ENCODE measurements at regions not wholly inside any gene's neighbourhood (a gene's known extent, or its start where the extent isn't known, plus 50 kb on each side); places are given as distances from the start of the nearest gene placed in this dataset.

DNA sequence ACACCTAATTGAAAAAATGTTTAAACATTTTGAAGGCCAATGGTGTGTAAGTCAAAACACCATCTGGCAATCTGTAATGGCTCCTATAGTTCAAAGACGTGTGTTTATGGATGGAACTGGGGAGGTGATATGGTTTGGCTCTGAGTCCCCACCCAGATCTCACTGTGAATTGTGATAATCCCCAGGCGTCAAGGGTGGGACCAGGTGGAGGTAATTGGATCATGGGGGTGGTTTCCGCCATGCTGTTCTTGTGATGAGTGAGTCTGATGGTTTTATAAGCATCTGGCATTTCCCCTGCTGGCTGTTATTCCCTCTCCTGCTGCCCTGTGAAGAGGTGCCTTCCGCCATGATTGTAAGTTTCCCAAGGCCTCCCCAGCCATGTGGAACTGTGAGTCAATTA, 52.2 kb downstream of the ADRA2C start:
- H3K4me3 Mint-ChIP-seq = no peak overlapping the region
- no peak overlapping the region for H3K27ac Mint-ChIP-seq
- H3K27me3 Mint-ChIP-seq = peaks cover 8 to 13% of the 10 kb centered on the region in 2 donors
- no peak for DNase-seq
- H3K36me3 Mint-ChIP-seq = no peaks in the 10 kb centered on the region
- no peak for ATAC-seq (replicated peaks)
- H3K9me3 Mint-ChIP-seq = peaks cover 0 to 6% of the 10 kb centered on the region in 2 donors
- no peaks in the 10 kb centered on the region for H3K4me1 Mint-ChIP-seq

DNA sequence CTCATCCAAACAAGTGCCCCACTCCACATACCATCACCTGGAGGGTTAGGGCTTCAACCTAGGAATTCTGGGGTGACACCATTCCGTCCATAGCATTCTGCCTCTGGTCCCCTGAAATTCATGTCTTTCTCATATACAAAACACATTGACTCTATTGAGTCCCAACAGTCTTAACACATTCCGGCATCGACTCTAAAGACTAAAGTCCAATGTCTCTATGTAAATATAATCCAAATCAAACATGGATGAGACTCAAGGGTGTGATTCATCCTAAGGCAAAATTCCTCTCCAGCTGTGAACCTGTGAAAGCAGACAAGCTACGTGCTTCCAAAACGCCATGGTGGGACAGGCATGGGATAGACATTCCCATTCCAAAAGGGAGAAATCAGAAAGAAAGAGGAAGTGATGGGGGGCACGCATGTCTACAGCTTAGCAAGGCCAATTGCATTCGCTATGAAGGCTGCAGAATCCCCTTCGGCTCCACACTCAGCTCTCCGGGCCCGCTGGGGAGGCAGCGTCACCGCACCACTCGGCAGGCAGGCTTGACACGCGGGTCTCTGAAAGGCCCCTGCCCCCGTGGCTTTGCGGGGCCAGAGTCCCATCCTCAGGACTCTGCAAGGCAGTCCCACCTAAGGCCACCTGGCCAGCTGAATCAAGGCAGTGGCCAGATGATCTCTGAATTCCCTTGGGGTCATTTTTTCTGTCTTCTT, 53.2 kb downstream of the ADRA2C start:
- Mint-ChIP-seq H3K9me3 (peaks cover 0 to 6% of the 10 kb centered on the region in 2 donors), H3K36me3 (no peaks in the 10 kb centered on the region), H3K27me3 (peaks cover 8 to 13% of the 10 kb centered on the region in 2 donors), H3K4me1 (no peaks in the 10 kb centered on the region), H3K27ac (no peak overlapping the region), H3K4me3 (no peak overlapping the region)
- no peak for DNase-seq
- no peak for ATAC-seq (replicated peaks)

DNA sequence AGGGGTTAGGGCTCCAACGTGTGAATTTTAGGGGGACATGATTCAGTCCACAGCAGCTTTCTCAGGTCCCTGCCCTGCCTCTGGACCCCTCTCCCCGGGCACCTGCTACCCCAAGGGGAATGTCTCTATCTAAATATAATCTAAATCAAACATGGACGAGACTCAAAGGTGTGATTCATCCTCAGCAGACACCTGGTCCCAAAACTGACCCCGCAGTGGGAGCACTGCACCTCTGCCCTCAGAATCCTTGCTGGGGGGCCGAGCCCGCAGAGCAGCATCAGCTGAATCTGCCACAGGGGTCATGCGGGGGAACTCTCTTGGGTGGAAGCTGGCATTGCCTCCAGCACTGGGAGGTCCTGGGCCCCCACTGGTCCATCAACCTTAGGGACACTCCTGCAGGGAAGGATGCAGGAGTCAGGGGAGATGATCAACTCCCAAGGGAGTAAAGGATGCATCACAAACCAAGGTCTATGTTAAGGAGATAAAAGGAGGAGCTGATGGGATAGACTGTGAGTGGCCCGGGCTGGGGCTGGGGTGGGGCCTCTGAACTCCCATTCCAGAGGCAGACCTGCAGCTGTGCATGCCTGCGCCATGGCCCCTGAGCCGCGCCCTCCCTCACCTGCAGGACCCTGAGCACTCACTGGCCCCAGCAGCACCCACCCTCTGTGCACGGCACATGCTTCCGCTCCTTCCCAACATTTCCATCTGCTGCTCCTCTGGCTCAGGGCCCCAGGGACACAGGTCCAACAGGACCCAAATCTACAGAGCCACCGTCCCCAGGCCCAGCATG, 54.0 kb downstream of the ADRA2C start:
- H3K27me3 Mint-ChIP-seq = peaks cover 8 to 13% of the 10 kb centered on the region in 2 donors
- ATAC-seq (replicated peaks) = no peak
- H3K36me3 Mint-ChIP-seq = no peaks in the 10 kb centered on the region
- no peaks in the 10 kb centered on the region for H3K4me1 Mint-ChIP-seq
- H3K4me3 Mint-ChIP-seq = no peak overlapping the region
- DNase-seq = no peak
- peaks cover 0 to 6% of the 10 kb centered on the region in 2 donors for H3K9me3 Mint-ChIP-seq
- no peak overlapping the region for H3K27ac Mint-ChIP-seq

DNA sequence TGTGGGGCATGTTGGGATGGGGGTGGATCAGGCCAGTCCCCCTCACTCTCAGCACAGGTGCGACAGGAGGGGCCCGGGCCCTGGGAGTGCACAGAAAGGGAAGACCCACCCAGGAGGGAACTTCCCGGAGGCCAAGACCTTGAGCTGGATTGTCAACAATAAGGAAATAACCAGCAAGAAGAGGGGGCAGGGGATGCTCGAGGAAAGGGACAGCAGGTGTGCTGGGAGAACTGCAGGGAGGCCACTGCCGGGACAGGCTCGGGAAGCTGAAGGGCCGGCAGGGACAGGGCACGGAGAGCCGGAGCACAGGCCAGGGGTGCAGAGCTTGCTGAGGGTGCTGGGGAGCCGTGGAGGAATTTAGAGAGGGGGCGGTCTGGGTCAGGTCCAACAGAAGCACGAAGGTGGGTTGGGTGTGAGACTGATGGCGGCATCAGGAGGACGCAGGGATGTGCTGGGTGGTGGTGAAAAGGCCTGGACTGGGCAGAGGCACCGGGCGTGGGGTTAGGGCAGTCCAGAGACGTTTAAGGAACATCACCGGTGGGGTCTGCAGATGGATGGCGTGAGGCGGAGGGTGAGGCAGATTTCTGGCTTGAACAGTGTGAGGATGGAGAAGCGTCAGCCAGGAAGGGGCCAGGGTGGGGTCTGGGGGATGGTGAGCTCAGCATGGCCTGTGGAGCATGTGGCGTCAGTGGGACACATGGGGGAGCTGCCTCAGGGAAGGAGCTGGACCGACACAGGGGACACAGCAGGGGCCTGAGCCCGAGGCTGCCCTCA, 54.8 kb downstream of the ADRA2C start:
- H3K4me3 Mint-ChIP-seq = no peak overlapping the region
- no peak for DNase-seq
- H3K27me3 Mint-ChIP-seq = peaks cover 8 to 13% of the 10 kb centered on the region in 2 donors
- peaks cover 0 to 6% of the 10 kb centered on the region in 2 donors for H3K9me3 Mint-ChIP-seq
- no peaks in the 10 kb centered on the region for H3K36me3 Mint-ChIP-seq
- H3K27ac Mint-ChIP-seq = no peak overlapping the region
- no peaks in the 10 kb centered on the region for H3K4me1 Mint-ChIP-seq
- no peak for ATAC-seq (replicated peaks)

DNA sequence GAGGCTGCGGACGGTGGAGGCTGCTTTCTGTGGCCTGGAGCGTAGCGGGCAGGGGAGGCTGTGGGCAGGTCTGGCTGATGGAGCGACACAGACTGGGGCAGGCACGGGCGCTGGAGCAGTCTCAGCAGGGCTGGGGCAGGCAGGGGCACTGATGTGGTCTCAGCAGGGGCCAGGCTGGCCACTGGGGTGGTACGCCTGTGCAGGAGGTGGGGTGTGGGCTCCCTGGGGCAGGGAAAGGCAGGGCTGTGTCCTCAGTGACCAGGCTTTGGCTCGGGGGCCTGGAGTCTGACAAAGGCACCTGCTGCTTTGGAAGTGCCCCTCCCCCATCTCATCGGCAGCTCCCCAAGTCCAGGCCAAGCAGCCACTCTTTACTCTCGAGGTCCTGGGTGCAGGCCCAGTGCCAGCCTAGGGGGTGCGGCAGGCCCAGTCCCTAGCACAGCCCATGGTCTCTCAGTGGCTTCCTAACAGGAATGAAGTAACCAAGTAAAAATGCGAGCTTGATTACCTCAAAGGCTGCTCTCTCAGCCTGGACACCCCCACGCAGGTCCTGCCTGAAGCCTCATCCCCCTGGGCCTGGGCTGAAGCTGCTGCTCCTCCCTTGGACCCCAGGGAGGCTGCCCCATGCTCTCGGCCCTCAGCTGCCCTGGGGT, 55.5 kb downstream of the ADRA2C start:
- Mint-ChIP-seq H3K4me1 (no peaks in the 10 kb centered on the region), H3K9me3 (peaks cover 0 to 5% of the 10 kb centered on the region in 2 donors), H3K36me3 (no peaks in the 10 kb centered on the region), H3K4me3 (no peak overlapping the region), H3K27ac (no peak overlapping the region), H3K27me3 (peaks cover 8 to 13% of the 10 kb centered on the region in 2 donors)
- ATAC-seq (replicated peaks) = no peak
- no peak for DNase-seq

DNA sequence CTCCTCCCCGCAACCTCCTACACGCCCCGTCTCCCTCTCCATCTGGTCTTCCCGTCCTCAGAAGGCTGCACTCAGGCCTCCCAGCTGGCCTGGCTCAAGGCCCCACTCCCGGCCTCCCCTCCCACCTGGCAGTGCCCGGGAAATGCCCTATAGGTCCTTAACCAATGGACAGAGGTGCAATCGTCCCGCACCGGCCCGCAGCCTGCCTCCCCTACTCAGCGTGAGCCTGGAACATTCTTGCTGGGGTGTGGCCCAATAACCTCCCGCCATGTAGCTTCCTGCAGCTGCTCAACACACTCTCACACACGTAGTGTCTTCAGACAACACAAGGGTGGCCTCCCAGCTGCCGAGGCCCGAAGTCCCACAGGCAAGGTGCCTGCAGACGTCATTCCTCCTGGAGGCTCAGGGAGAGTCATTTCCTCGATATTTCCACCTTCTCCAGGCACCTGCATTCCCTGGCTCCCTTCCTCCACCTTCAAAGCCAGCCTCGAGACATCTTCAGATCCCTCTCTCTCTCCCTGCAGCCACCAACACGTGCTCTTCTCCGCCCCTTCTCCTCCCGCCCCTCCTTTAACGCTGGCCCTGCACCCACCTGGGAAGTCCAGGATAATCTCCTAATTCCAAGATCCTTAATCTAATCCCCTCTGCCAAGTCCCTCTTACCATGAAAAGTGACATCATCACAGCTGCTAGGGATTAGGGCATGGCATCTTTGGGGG, 56.2 kb downstream of the ADRA2C start:
- peaks cover 11 to 13% of the 10 kb centered on the region in 2 donors for H3K27me3 Mint-ChIP-seq
- no peak overlapping the region for H3K4me3 Mint-ChIP-seq
- H3K27ac Mint-ChIP-seq = no peak overlapping the region
- peaks cover 0 to 3% of the 10 kb centered on the region in 2 donors for H3K9me3 Mint-ChIP-seq
- no peaks in the 10 kb centered on the region for H3K4me1 Mint-ChIP-seq
- no peaks in the 10 kb centered on the region for H3K36me3 Mint-ChIP-seq
- ATAC-seq (replicated peaks) (no peak), DNase-seq (no peak)

DNA sequence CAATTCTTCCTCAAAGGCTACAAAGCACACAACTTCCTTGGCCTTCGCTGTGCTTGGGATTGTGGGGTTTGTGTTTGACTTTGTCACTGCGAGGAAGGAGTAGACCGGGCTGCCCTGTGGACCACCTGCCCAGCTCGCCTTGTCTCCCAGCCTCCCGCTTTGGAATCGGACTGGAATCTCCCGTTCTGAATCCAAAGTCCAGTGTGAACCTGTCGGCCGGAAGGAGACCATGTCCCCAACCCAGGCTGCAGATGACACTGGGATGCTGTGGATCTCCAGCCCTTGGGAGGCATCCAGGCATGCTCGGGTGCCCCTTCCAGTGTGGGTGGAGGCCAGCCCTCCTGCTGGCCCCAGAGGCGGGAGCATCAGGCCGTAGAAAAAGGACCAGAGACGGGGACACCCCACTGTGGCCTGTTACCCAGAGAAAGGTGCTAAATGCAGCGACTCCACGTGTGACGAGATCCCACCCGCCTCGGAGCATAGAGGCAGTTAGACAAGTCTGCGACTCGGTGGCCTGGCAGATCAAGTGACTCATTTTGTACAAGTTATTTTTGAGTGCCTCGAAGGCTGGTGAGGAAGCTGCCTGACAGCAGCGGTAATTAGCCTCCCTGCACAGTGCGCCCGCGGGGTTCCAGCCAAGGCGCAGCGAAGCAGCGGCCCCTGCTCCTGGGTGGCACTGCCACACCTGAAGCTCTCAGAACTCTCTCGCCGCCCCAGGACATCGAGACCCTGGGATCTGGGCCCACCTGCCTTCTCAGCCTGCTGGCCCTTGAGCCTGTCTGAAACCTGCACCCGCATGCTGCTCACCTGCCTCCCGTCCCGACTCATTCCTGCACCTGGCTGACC, 57.5 kb downstream of the ADRA2C start:
- Mint-ChIP-seq H3K36me3 (no peaks in the 10 kb centered on the region), H3K27ac (no peak overlapping the region), H3K4me1 (no peaks in the 10 kb centered on the region), H3K4me3 (no peak overlapping the region), H3K9me3 (peaks cover 0 to 3% of the 10 kb centered on the region in 2 donors), H3K27me3 (peaks cover 11 to 13% of the 10 kb centered on the region in 2 donors)
- DNase-seq = no peak
- no peak for ATAC-seq (replicated peaks)

DNA sequence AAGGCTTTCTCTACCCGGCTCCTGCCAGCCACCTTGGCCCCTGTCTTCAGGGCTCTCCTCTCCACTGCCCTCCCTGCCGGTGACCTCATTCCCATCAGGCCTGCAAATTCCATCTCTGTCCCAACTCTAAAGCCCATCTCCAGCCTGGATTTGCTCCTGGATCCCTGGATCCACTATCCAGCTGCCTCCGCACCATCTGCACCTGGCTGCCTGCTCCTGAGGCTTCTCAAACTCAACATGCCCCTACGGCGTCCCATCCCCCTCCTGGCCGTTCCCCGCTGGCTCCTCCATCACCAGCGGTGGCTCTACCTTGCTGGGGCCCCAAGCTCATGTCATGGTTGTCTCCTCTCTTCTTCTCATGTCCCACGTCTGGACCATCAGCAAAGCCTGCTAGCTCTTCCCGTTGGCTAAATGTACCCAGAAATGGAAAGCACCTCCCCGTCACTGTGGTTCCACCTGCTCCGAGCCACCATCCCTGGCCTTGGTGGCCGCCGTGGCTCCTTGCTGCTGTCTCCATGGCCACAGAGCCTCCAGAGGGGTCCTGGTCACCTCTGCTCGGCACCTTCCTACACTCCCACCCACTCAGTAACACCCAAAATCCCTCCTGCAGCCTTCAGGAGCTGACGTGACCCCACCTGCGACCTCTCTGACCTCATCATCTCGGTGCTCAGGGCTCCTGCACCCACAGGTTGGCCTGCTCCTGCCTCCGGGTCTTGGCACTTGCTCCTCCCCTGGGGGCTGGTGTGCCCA, 58.5 kb downstream of the ADRA2C start:
- ATAC-seq (replicated peaks) = no peak
- H3K36me3 Mint-ChIP-seq = no peaks in the 10 kb centered on the region
- H3K9me3 Mint-ChIP-seq = no peaks in the 10 kb centered on the region
- no peak overlapping the region for H3K4me3 Mint-ChIP-seq
- no peaks in the 10 kb centered on the region for H3K4me1 Mint-ChIP-seq
- DNase-seq = no peak
- H3K27ac Mint-ChIP-seq = no peak overlapping the region
- peaks cover 11 to 13% of the 10 kb centered on the region in 2 donors for H3K27me3 Mint-ChIP-seq

DNA sequence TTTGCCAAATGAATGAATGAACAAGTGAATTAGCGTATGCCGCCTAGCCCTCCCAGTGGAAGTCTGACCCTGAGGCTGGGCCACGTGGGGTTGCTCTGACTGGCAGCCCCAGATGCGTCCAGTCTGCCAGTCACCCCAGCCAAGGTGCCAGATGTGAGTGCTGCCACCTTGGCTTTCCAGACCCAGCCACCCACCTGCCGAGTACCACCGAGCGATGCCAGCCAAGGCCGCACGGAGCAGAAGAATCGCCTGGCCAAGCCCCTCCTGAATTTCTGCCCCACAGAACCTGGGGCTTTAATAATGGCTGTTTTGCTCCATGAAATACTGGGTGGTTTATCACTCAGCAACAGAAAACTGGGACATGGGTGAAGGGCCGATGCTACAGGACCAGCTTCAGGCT, 59.3 kb downstream of the ADRA2C start:
- Mint-ChIP-seq H3K4me3 (no peak overlapping the region), H3K36me3 (no peaks in the 10 kb centered on the region), H3K27me3 (peaks cover 16 to 18% of the 10 kb centered on the region in 2 donors), H3K9me3 (no peaks in the 10 kb centered on the region), H3K27ac (no peak overlapping the region), H3K4me1 (no peaks in the 10 kb centered on the region)
- ATAC-seq (replicated peaks) (no peak), DNase-seq (no peak)

DNA sequence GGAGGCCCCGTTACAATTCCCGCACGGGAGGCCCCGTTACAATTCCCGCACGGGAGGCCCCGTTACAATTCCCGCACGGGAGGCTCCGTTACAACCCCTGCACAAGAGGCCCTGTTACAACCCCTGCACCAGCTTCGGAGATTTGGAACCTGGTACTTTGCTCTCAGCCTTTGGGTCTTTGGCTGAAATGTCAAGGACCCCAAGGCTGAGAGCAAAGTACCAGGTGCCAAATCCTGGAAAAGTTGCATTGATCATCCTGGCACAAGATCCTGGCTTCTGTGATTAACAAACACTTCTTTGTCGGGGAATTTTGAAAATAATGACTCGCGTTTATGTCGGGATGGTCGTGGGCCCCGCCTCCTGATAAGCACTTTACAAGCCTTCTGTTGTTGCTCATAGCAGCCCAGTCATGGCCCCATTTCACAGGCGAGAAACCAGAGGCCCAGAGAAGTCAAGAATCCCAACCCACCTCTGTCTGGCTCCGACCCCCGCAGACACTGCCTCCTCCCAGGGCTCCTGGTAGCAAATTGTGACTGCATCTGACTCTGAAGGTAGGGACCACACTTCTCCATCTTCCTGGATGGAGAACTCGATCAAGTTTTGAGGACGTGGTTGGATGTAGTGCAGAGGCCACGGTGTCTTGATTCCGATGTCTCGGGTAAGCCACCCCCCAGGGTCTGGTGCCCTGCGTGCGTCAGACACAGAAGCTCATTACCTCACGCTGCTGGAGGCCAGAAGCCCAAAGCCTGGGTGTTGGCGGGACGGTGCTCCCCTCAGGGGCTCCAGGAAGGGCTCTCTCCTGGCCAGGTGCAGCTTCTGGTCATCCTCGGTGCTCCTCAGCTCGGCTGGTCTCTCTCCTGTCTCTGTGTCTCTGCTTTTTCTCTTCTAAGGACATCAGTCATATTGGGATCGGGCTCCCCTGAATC, 60.3 kb downstream of the ADRA2C start:
- DNase-seq (no peak), ATAC-seq (replicated peaks) (no peak)
- H3K27me3 Mint-ChIP-seq = peaks cover 12 to 13% of the 10 kb centered on the region in 2 donors
- H3K27ac Mint-ChIP-seq = no peak overlapping the region
- no peaks in the 10 kb centered on the region for H3K36me3 Mint-ChIP-seq
- H3K4me3 Mint-ChIP-seq = no peak overlapping the region
- H3K9me3 Mint-ChIP-seq = no peaks in the 10 kb centered on the region
- no peaks in the 10 kb centered on the region for H3K4me1 Mint-ChIP-seq

DNA sequence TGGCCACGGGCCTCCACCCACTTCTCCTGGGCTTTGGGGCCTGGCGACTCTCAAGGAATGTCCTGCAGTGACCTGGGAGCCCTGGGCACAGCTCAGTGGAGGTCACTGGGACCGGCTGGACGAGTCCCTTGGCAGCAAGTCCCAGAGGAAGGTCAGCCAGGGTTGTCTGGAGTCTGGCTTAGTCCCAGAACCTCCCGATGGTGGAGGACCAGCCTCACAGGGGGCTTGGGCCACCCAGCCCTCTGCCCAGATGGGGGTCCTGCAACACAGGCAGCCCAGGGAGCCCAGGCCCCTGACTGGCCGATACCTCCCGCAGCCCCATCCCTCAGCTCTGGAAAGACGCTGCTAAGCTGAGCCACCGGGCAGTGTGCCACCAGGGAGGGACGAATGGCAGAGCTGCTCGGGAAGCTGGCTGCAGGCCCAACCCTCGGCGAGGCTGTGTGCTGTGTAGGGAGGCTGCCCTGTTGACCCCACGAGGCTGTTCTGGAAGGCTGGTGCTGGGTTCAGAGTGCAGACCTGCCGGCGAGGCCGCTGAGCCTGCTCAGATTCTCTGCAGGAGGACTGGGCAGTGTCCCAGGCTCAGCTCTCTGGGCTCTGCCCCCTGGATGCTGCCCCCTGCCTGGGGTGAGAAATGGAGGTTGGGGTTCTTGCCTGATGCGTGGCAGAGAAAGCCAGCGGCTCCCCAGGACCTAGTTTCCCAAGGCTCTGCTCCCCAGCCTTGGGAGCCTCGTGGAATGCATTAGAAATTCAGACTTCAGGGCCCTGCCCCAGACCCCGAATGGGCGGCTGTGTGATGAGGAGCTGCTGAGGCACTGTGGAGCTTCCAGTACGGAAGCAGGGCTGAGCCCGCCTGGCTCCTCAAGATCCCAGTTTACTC, 61.7 kb downstream of the ADRA2C start:
- H3K27me3 Mint-ChIP-seq = peaks cover 9 to 12% of the 10 kb centered on the region in 2 donors
- ATAC-seq (replicated peaks) (no peak), DNase-seq (no peak)
- no peaks in the 10 kb centered on the region for H3K9me3 Mint-ChIP-seq
- no peak overlapping the region for H3K4me3 Mint-ChIP-seq
- no peak overlapping the region for H3K27ac Mint-ChIP-seq
- no peaks in the 10 kb centered on the region for H3K4me1 Mint-ChIP-seq
- no peaks in the 10 kb centered on the region for H3K36me3 Mint-ChIP-seq

All from stimulated activated naive B cell treated with anti-CD40 and anti-IgM and Interleukin-4, amounts not matched to agents 10 μg/mL and 1 μg/mL and 100 μg/mL, for 72 hours (primary cell).